CD4-positive, alpha-beta T cell treated with Interleukin-17A for 1 hour (primary cell): ENCODE measurements at regions not wholly inside any gene's neighbourhood (a gene's known extent, or its start where the extent isn't known, plus 50 kb on each side); places are given as distances from the start of the nearest gene placed in this dataset.
"Not testable (repeated sequence)": the region's sequence is repeated elsewhere in the genome, so short reads cannot be mapped to it uniquely, and the experiment has no call there.

Experiments
- DNase-seq: peaks from one replicate; pipeline ENCODE4 v3.0.0-alpha.2; 2020

DNA sequence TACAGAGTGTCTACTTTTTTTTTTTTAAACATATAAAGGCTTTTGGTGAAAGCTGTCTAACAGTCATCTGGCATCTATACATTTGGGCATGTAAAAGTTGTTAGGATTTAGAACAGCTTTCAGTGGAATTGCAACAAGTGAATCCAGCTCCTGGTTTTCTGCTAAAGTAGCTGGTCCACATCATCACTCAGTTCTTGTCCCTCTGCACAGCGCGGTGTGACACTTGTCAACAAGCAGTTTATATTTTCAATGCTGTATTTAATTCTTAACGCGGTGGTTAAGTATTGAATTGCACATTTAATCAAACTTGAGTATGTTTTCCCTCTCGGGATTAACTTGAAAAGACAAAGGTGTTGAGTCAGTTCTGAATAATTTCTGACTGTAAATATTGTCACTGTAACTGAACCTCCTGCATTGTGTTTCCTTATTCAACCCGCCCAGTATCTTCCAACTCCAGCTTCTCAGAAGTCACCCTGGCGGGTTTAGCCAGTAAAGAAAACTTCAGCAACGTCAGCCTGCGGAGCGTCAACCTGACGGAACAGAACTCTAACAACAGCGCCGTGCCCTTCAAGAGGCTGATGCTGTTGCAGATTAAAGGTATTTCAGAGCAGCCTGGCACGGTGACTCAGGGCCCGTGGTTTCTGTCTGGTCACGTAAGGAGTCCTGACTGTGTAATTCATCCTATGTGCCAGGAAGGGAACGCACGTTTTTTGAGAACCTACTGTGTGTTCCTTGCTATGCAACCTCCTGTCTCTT is 66.1 kb upstream of the LYZL2 start:
- DNase-seq, result peak; percentile 51

DNA sequence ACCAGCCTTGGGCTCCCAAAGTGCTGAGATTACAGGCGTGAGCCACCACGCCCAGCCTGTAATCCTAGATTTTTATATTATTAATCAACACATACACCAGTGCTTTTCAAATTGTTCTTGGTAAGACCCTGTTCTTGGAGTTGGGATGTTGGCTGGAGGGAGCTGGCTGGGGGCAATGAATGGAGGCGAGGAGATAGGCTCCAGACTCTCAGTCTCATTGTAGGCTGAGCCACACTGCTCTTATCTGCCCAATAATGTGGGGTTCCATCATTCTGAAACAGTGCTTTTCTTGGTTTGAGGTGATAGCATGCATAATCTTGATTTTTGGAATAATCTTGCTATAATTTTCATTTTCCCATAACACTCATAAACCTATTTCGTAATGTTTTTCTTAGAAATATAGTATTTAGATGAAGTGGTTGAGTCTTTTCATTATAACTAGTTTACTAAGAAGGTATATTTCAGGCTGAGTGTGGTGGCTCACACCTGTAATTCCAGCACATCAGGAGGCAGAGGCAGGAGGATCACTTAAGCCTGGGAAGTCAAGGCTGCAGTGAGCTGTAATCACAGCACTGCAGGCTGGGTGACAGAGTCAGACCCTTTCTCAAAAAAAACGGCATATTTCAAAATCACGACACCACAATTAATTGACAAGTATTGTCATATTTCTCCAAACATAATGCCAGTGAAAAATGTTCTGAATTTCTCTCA is 65.1 kb upstream of the LYZL2 start:
- DNase-seq, result no peak

DNA sequence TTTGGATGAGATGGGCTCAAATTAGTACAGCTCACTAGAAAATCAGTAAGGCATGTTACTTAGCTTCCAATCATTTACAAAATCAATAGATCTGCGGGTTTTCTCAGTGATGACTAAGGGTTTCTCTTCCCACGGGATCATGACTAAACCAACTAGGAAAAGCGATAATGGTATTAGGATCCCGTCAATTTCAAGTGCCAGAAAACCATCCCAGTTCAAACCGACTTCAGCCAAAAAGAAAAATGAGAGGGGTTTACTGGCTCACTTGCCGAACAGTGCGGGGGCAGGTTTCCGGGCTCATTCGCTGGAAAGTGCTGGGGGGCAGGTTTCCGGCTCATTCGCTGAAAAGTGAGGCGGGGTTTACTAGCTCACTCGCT is 62.1 kb upstream of the LYZL2 start:
- DNase-seq, result no peak

DNA sequence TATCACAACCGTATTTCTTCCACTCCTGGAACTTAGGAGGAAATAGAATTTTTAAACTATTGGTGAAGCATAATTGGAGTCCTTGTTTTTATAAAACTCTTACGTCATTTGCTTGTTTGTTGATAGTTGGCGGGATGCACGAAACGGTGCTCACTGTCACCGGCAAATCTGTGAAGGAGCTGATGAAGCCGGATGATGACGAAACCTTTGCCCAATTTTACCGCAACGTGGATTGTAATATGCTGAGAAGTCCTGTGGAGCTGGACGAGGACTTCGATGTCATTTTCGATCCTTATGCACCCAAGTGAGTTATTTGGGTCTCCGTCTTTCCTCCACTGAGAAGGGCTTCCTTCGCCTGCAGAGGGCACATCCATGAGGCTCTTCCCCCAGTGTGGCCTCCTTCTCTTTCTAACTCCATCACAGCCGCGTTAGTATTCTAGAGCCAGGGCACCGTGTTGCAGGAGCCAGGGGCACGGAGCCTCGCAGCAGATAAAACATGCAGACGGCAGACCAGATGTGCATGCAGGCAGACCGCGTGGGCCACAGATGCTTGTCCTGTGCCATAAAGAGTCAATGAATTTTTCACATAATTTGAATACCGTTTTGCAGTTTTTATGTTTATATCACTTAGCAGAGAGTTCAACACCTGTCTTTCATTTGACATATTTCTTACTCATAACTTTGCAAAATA is 61.5 kb upstream of the LYZL2 start:
- not testable (repeated sequence) for DNase-seq

DNA sequence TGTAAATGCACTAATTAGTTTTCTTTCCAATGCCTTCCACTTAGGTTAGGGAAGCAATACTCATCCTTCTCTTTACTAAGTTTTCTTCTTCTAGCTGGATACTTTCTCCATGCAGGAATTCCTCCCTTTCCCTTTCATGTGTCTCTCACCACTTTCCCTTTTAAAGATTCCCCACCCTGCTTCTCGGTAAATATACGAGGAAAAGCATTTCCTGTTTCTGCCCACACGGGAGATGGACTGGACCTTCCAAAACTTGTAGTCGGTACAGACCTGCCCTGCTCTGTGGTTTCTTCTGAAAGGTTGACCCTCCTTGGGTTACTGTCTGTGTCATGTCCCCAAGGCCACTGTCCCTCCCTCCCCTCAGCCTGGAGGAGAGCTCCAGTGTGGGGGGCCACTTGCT is 58.9 kb upstream of the LYZL2 start:
- DNase-seq, result no peak

DNA sequence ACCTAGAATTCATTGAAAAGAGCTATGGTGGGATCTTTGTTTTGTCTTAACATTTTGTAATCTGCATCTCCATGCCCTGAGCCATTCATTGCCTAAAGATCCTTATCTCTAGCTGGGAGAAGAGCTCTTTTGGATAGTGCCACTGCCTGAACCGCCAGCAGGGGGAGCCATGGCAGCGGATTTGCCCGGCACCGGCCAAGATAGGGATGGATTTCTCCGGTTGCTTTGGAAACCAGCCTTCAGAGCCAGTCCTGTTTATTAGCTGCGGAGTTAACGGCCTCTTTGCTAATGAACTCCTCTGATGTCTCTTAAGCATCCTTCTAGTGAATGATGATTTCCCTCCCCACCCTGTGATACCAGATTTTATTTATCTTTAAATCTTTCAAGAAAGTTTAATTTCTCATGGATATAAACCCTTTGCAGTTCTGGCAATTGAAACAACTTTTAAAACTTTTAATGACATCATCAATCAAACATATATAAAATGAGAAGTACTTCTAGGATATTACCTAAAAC is 58.2 kb upstream of the LYZL2 start:
- peak; percentile 78 for DNase-seq

GRCh38 chr10:30686708-30687107 is 57.2 kb upstream of the LYZL2 start:
- no peak for DNase-seq

DNA sequence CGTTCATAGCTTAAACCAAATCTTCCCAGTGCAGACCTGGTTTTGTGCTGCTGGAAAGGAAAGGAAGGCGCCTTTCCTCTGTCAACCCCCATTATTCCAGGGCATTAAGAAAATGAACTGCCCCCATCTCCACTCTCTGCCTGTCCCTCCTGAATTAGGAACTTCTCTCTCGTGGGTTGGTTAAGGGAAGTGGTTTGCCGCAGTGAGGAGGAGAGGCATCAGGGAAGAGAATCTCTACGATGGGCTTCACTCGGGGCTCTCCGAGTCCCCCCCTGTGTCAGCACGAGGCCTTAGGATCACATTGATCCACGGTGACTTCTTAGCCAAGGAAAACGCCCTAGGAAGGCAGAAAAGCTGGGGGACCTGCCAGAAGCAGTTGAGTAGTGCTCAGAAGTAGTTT is 53.9 kb upstream of the LYZL2 start:
- no peak for DNase-seq

GRCh38 chr10:30682377-30683199 is 53.0 kb upstream of the LYZL2 start:
- DNase-seq, result peak; percentile 38

DNA sequence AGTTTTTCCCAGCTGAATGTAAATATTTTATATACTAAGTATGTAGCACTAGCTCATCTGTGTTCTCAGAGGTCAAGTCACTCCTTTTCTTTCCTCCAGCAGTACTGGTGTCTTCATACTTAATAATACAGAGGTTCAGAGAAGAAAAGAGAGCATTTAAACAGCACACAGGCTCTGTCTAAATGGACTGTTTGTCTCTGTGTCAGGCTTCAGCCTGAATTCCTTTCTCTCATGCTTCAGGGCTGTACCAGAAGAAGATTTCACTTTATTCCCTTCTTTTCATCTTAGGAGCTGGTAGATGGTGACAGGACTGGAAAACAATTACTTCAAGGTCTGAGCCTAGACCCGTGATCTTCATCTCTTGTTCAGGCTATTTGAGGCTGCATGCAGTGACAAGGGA is 51.4 kb upstream of the LYZL2 start:
- no peak for DNase-seq
